LNCaP clone FGC (cell line): ENCODE measurements at regions not wholly inside any gene's neighbourhood (a gene's known extent, or its start where the extent isn't known, plus 50 kb on each side); places are given as distances from the start of the nearest gene placed in this dataset.

Experiments
- DNase-seq: peaks from one replicate; pipeline ENCODE4 v3.0.0-alpha.2; 2011; ENCODE audit warnings: low read depth
- H3K4me3 ChIP-seq: 2 replicates; pipeline ENCODE4 v1.5.1; 2011; ENCODE audit warnings: mild to moderate bottlenecking, low read depth, low read length, control low read depth
- CTCF ChIP-seq: IDR thresholded peaks from 2 replicates; pipeline ENCODE4 v1.5.1; 2012; ENCODE audit warnings: mild to moderate bottlenecking; ENCODE audit not compliant: control insufficient read depth, insufficient read depth; ENCODE audit errors: extremely low read depth

GRCh38 chr10:113285305-113285704, 267.5 kb upstream of the HABP2 start:
- no peak for DNase-seq
- H3K4me3 ChIP-seq = no peak overlapping the region
- no peak for TF ChIP-seq CTCF

GRCh38 chr10:113287592-113287991, 265.3 kb upstream of the HABP2 start:
- no peak for TF ChIP-seq CTCF
- DNase-seq = no peak
- H3K4me3 ChIP-seq = no peak overlapping the region

GRCh38 chr10:113290137-113290536, 262.7 kb upstream of the HABP2 start:
- no peak for TF ChIP-seq CTCF

GRCh38 chr10:113291413-113291812, 261.4 kb upstream of the HABP2 start:
- DNase-seq = no peak
- TF ChIP-seq CTCF = no peak

More at GRCh38 chr10:113290137-113290536, 262.7 kb upstream of the HABP2 start:
- no peak overlapping the region for H3K4me3 ChIP-seq
- DNase-seq = no peak

GRCh38 chr10:113292086-113292485, 260.8 kb upstream of the HABP2 start:
- no peak for TF ChIP-seq CTCF
- no peak overlapping the region for H3K4me3 ChIP-seq
- no peak for DNase-seq

More at GRCh38 chr10:113291413-113291812, 261.4 kb upstream of the HABP2 start:
- no peak overlapping the region for H3K4me3 ChIP-seq

GRCh38 chr10:113292743-113293142, 260.1 kb upstream of the HABP2 start:
- no peak for DNase-seq
- no peak for TF ChIP-seq CTCF
- no peak overlapping the region for H3K4me3 ChIP-seq

GRCh38 chr10:113293167-113293566, 259.7 kb upstream of the HABP2 start:
- TF ChIP-seq CTCF = no peak
- no peak for DNase-seq
- H3K4me3 ChIP-seq = no peak overlapping the region
